HG03442 (cell line): ENCODE measurements at regions not wholly inside any gene's neighbourhood (a gene's known extent, or its start where the extent isn't known, plus 50 kb on each side); places are given as distances from the start of the nearest gene placed in this dataset.

Experiments
- ATAC-seq: cut with Tn5 transposase; IDR thresholded peaks from one replicate; pipeline ENCODE4 v1.9.1; 2021; ENCODE audit warnings: mild to moderate bottlenecking, moderate library complexity; ENCODE audit not compliant: unreplicated experiment

DNA sequence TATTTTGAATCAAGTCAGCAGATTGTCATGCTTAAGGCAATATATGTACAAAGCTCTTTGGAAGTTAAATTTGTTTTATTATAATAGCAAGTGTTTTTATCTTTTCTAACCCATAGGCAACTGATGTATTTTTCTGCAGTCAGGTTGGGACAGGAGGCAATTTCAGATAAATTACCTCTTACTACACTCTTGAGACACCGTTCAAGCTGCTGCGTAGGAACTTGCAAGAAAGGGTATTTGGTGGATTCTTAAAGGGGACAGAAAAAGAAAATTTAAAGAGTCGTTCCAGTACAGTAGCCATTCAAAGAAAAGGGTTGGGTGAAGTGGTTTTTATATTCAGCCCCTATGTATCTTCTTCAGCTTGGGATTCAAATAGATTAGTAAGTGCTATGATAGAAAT, 112.4 kb upstream of the APC start:
- no peak for ATAC-seq

DNA sequence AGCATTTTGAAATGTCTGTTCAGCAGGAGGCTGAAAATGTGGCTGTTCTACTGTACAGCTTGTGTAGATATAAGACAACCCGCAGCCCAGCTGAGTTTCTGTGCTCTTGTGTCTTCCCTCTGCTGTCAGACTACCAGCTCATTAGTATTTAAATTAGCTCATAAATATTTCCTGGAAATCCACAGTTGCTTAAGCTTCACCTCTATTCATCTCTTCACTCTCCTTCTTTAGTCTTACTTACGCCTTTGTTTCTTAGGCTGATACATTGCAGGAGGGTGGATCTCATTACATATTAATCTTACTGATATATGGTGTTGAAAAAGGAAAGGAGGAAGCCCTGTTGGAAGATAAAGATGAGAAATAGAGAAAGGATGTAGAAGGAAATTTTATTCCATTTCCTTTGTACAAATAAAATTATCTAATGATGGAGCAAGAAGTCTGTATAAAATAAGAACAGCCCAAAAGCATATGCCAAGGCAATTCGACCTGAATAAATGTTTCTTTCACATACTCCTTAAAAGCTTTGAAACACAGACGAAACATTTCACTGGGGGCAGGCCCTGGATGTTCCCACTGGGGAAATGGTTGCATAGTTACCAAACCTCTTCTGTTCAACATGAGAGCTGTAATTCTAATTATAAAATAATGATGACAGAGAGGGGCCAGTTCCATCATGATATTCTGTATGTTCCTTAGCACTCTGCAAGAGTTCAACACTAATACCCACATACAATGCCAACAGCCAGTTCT, 111.8 kb upstream of the APC start:
- no peak for ATAC-seq

DNA sequence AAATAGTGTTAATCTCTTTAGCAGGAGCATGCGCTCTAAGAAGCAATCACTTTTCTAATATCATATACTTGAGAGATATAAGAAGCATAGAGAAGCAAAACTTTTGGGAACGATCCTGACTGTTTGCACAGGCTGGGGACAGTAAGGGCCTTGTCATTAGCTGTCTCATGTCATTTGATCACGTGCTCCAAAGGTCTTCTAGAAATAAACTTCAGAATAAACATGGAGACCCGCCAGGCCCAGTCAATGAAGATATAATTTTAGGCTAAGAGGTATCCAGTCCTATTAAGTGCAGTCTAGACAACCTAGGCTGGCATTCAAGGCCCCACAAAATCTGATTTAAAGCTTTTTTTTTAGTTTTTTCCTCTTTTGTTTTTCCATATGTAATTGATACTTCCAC, 111.0 kb upstream of the APC start:
- no peak for ATAC-seq

DNA sequence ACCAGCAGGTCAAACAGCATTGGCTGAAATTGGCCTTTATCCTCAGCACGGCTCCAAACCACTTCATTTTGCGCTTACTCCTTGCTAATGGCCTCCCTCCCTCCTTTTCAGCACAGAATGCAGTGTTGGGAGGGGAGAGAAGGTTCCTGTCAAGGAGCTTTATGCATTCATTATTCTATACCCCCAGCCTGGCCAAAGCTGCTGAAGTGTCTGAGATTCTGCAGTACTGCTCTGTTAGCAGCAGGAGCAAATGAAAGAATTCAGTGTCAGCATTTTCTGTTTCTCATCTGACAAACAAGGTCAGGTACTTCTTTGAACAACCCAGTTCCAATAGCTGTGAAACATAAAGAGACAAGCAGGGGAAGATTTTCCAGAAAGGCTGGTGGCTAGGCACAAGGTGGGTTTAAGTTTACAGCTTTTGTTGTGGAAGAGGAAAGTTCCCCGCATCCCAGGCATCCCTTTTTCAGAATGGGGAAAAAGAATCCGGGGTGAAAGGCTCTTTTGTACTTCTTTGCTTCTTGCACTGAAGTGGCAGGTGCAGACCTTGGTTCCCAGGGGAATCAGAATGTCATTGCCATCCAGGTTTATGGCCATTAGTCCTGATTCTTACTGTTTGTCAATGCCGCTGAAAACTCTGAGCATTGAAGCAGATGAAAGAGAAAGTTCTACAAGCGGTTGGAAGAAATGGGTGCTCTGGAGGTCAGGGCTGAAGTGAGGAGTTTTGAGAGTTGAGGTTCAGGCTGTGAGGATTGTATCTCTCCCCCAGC, 109.3 kb upstream of the APC start:
- ATAC-seq, result no peak

DNA sequence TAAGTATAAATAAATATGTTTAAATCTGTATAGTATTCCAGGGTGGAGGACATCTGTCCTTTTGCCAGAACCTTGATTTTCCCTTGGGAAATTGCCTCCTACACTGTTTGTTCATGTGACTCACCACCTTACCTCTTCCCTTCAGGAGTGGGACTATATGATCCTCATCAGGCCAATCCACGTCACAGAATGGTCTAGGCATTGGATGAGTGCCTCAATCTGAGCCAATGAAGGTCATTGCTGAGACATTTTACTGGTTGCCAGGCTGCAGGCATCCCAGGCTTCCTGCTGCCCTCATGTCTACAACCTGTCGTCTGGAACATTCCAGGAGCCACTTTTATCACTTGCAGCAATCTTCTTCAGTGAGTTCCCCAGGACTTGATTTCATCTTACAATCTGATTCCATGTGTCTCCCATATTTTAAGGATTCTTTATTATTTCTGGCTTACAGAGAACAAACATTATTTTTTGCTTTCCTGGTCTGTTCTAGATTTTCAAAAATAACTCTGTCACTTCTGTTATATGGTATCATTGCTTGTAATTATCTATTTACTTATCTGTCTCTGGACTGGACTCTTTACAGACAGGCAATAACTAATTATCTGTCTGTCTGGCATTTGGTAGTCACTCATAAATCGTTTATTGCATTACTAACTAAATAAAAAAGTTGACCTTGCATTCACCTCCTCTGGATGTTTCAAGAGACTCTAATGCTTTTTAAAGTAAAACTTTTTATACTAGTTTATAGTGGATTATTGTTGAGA, 107.3 kb upstream of the APC start:
- no peak for ATAC-seq

DNA sequence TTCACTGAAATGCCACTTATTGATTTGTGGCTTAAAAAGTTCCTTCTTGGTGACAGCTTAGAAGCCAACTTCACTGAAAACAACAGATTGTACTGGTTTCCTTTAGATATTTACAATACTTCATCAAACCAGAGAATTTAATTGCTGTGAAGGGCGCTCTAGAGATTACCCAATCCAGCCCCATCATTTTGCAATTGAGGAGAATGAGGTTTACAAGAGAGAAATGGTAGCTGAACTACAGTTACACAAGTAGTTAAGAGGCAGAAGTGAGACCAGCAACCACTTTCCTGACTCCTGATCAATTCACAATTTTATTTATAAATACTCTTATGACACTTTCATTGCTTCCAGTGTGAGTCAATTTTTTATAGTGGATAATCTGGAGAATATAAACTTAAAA, 103.5 kb upstream of the APC start:
- ATAC-seq, result no peak

DNA sequence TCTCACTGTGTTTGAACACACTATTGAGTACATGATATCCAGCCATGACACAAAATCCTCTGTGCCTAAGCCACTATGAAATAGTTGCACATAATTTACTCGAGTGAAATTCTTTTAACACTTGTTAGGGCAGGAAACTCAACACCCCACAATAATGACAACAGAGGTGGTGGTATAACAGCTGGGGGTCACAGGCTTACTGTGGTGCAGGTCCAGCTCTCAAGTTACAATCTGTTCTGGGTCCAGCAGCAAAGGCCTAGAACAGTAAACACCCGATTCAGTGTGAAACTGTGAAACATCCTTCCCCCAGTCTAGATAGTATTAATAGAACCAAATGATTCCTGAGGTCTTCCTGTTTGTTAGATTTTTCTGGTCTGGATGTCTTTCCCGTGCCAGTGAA, 102.9 kb upstream of the APC start:
- ATAC-seq, result no peak

DNA sequence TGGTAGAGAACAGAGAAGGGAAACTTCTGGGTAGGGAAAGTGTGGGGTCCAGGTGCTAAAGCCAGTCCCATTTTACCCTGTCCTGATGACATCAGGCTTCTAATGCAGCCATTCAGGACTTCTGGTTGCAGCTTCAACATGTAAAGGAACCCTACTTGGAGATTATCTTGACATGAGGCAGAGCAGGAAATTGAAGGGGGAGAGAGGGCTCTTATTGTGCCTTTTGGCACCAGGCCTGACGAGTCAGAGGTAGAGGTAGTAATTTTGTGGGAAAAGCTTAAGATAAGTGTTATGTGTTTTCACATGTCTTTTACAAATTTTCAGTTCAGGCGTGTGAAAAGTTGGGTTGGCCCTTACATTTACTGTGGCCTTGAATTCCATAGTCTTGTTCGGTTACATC, 102.4 kb upstream of the APC start:
- no peak for ATAC-seq

DNA sequence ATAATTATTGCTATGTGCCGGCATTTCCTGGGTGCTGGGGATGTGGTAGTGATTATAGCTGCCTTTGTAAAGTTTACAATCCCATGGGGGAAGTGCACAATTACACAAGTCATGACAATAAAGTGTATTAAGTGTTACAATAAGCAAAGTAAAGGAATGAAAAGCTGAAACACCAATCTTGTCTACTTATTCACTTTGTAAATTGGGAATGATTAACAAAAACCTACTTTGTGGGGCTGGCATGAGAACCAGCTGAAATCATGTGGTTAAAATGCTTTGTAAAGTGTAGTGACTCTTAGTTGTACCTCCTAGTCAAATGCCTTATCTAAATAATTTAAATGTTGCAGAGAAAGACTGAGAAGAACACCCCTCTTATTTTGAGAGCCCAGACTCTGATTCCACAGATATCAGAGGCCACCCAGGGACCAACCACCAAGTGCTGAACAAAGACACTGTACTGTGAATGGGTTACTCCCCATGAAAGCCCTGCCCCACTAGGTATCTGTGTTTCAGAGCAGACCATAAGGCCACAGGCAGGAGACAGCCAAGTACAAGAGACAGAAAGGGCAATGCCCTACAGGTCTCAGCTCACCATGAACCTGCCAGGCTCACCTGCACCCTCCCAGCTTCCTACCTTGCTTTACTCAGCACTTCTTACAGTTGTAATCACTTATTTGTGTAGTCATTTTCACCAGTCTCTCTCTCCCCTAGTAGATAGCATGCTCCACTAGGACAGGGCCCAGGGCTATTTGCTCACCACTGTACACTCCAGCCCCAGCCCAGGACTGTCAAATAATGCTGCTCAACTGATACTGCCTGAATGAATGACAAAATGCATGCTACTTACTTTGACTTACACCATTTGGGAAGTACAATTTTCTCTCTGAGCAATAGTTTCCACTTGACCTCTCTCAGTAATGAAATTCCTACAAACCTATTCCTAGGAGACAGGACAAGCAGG, 101.6 kb upstream of the APC start:
- ATAC-seq, result no peak

DNA sequence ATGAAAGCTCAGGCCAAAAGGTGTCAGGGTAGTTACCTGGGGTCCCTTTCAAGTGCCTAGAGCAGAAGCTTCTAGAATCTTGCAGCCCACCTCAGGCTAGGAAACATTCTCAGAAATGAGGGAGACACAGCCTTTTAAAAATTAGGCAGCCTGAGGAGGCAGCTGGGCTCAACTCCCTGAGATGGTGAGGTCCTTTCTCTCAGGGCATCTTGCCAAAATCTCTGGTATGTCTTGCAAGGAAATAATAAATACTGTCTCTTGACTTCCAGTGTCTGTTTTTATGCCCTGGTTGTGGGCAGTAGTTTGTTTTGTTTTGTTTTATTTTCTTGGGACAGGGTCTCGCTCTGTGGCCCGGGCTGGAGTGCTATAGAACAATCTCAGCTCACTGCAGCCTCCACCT, 100.9 kb upstream of the APC start:
- no peak for ATAC-seq

DNA sequence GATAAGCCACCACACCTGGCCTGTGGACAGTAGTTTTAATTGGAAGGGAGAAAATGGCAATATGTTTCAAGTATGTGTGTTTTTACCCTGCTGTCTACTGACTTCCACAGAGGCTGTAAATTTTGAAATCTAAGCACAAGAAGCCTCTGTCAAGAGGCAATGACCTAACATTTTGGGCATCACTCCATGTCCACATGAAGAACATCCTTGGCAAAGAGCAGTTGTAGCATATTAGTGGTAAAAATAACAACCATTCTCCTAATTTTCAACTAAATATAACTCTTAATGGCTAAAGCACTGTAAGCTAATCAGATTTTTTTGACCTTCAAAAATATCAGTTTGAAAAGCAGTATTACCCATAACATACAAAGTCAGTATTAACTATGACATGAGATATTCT, 100.3 kb upstream of the APC start:
- no peak for ATAC-seq

DNA sequence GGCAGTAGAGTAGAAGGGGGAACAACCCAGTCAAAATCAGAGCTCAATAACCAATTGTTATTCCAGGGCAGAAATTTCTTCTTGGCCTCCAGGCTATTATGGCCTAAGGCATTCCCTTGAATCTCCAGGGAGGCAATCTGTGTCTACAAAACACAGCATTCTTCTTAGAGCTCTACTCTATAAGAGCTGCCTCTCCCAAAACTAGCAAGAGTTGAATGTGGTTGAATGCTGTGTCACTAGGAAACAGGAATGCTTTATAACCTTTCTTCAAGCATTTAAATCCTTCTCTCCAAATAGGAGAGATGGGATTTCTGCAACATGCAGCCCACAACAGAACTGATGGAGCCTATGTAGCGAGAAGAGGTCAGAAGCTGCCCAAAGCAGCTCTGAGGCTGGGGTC, 97.1 kb upstream of the APC start:
- no peak for ATAC-seq

DNA sequence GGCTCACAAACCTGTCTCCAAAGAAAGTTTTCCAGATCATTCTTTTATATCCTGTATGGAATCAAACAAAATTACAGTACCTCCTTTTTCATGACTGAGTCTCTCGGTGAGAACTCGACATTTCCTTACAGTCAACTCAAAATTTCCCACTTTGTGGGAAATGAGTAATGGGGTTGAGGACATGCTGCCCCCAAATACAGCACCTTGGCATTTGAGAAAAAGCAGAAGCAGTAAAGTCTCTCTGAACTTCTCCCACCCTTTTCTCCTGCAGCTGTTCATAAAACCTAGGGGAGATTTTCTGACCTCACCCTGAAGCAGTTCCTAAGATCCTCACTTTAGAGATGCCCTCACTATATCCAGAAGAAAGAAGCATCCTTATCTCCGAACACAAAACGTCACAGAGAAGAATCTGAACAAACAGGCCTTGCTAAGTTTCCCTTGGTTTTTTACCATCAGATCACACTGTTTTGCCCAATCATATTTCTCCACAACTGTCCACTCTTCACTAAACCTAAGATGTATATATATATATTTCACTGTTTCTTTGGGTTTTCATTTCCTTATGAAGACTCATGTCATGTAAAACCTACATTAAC, 96.1 kb upstream of the APC start:
- no peak for ATAC-seq

DNA sequence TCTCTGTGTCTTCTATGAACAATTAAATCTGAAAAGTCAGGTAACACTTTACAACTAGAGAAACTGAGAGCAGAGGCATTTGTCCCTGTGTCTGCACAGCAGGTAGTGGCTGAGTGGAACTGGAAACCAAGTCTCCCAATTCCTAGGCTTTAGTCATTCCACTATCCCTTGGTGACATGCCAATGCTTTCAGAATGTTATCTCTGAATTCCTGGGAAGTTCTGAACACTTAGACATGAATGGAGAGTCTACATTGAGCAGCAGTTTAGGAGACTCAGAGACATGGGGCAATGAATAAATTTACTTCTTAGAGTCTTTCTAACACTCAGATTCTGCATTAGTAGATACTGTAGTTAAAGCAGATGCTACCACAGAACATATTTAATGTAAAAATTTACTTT, 94.8 kb upstream of the APC start:
- ATAC-seq, result no peak

DNA sequence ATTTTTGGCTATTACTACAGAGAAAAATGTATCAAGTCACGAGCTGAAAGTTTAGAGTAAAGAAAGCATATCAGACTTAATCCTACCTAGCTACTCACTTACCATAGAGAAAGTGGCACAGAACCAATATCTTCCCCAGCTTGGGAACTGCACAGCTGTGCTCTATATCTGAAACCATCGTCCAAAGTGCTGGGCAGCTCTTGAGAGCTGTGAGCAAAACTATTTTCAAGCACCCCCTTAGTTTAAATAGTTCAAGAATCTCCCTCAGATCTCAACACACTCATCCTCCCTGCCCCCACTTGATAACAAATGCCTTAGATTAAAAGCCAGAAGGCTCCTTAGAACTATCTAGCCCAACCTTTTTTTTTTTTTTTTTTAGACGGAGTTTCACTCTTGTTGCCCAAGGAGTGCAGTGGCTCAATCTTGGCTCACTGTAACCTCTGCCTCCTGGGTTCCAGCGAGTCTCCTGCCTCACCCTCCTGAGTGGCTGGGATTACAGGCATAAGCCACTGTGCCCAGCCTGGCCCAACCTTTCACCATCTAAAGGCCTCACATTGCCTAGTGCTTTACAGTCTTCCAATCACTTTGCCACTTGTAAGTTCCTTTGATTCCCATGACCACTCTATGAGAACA, 94.2 kb upstream of the APC start:
- ATAC-seq, result no peak

DNA sequence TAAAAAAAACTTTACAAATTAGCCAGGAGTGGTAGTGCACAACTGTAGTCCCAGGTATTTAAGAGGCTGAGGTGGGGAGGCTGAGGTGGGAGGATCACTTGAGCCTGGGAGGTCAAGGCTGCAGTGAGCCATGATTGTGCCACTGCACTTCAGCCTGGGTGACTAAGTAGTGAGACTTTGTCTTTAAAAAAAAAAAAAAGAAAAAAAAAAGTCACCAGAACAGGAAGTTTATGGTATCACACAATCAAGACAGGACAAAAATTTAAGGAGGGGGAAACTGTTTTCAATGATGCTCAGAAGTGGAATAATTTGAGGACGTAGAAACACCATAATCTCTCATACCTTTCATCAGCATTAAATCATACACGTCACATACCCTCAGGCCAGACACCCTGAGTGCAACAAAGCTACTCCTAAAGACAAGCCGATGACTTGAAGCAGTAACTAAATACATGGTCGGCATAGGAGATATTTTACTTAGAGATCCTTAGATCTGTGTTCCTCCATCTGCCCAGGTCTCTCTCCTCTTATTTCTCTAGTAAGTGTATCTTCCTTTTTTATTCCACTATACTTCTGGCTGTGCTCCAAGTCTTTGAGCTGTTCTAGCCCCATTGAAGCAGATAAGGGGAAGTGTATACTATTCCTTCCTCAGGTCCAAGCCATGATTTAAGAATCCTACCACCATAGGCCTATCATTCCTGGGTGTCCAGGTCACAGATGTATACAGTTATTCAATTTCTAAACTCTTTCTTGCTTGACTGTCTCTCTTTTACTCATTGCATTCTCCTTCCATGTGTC, 91.3 kb upstream of the APC start:
- no peak for ATAC-seq

DNA sequence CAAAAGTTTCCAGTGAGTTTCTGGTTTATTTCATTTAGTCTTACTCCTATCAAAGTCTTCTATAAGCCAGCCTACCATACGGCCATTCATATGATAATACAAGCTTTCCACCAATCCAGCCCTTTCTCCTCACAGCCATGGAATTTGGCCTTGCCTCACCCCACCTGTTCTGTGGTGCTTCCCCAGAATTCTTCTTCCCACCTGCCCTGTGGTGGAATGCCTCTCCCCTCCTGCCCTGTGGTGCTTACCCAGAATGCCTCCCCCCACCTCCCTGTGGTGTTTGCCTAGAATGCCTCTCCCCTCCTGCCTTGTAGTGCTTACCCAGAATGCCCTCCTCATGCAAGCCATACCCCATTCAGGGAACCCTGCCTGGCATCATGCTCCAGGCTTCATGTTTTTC, 90.3 kb upstream of the APC start:
- ATAC-seq, result no peak

DNA sequence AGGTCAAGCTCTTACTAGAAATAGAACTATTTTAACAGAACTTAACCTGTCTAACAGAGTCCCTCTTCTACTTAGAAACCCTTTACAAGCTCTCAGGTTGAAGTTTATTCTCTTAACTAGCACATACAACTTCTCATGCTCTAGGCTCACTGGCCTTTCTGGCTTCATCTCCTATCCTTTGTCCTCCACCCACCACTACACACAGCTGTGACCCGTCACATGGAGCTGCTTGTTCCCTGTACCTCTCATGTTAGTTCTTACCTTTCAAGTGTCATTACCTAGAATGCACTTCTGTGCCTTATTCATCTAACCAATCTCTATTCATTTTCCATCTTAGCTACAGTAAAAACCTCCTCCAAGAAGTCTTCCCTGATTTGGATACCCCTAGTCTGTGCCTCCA, 89.4 kb upstream of the APC start:
- ATAC-seq, result no peak

DNA sequence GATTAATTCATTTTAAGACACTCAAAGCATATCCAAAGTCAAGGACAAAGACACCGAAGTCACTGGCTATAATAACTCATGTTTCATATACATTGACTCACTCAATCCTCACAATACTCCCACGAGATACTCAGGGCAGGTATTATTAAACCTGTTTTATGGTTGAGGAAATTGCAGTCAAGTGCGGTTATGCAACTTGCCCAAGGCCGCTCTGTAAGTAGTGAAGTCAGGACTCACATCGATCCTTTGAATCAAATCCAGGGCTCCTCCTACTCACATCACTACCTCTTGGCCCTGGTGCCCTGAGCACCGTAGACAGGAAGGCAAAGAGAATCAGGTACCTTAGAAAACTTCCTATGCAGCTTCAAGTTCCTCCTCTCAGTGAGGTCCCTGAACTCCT, 87.8 kb upstream of the APC start:
- no peak for ATAC-seq
